PFSK-1 (cell line): ENCODE measurements at regions not wholly inside any gene's neighbourhood (a gene's known extent, or its start where the extent isn't known, plus 50 kb on each side); places are given as distances from the start of the nearest gene placed in this dataset.

Experiments used
- POLR2AphosphoS5 ChIP-seq: IDR thresholded peaks from 2 replicates; pipeline ENCODE4 v1.6.1; 2012; ENCODE audit warnings: low read depth, mild to moderate bottlenecking, control low read depth, low read length, moderate library complexity
- SIN3A ChIP-seq: IDR thresholded peaks from 2 replicates; pipeline ENCODE4 v1.6.1; 2012; ENCODE audit warnings: mild to moderate bottlenecking, low read length, moderate library complexity, borderline replicate concordance; ENCODE audit not compliant: insufficient read depth
- TAF1 ChIP-seq: IDR thresholded peaks from 2 replicates; pipeline ENCODE4 v1.6.1; 2012; ENCODE audit warnings: low read length, control low read depth, borderline replicate concordance; ENCODE audit not compliant: insufficient read depth
- TF ChIP-seq, protein P1 (sequence below), 2 experiments: IDR thresholded peaks; 2 replicates each; pipeline versions ENCODE4 v1.6.1 to v1.8.0; 2011 to 2012; ENCODE audit warnings: low read depth in 2 of 2, low read length in 2 of 2, control low read depth in 1 of 2, inconsistent platforms in 1 of 2, mild to moderate bottlenecking in 1 of 2, moderate library complexity in 1 of 2; ENCODE audit not compliant: insufficient read depth in 1 of 2

- TF ChIP-seq TAF1 (no peak), POLR2AphosphoS5 (no peak), SIN3A (no peak)
- TF ChIP-seq, protein P1, sequence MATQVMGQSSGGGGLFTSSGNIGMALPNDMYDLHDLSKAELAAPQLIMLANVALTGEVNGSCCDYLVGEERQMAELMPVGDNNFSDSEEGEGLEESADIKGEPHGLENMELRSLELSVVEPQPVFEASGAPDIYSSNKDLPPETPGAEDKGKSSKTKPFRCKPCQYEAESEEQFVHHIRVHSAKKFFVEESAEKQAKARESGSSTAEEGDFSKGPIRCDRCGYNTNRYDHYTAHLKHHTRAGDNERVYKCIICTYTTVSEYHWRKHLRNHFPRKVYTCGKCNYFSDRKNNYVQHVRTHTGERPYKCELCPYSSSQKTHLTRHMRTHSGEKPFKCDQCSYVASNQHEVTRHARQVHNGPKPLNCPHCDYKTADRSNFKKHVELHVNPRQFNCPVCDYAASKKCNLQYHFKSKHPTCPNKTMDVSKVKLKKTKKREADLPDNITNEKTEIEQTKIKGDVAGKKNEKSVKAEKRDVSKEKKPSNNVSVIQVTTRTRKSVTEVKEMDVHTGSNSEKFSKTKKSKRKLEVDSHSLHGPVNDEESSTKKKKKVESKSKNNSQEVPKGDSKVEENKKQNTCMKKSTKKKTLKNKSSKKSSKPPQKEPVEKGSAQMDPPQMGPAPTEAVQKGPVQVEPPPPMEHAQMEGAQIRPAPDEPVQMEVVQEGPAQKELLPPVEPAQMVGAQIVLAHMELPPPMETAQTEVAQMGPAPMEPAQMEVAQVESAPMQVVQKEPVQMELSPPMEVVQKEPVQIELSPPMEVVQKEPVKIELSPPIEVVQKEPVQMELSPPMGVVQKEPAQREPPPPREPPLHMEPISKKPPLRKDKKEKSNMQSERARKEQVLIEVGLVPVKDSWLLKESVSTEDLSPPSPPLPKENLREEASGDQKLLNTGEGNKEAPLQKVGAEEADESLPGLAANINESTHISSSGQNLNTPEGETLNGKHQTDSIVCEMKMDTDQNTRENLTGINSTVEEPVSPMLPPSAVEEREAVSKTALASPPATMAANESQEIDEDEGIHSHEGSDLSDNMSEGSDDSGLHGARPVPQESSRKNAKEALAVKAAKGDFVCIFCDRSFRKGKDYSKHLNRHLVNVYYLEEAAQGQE (IDR thresholded peaks at IDR 0.05; ENCODE audit: insufficient read depth in 1 of 2, low read depth in 2 of 2, low read length in 2 of 2): no peak
Measured at GRCh38 chr2:194822097-194822496, 834.9 kb upstream of the SLC39A10 start.
